ENCODE measurements at regions not wholly inside any gene's neighbourhood (a gene's known extent, or its start where the extent isn't known, plus 50 kb on each side); places are given as distances from the start of the nearest gene placed in this dataset.

DNA sequence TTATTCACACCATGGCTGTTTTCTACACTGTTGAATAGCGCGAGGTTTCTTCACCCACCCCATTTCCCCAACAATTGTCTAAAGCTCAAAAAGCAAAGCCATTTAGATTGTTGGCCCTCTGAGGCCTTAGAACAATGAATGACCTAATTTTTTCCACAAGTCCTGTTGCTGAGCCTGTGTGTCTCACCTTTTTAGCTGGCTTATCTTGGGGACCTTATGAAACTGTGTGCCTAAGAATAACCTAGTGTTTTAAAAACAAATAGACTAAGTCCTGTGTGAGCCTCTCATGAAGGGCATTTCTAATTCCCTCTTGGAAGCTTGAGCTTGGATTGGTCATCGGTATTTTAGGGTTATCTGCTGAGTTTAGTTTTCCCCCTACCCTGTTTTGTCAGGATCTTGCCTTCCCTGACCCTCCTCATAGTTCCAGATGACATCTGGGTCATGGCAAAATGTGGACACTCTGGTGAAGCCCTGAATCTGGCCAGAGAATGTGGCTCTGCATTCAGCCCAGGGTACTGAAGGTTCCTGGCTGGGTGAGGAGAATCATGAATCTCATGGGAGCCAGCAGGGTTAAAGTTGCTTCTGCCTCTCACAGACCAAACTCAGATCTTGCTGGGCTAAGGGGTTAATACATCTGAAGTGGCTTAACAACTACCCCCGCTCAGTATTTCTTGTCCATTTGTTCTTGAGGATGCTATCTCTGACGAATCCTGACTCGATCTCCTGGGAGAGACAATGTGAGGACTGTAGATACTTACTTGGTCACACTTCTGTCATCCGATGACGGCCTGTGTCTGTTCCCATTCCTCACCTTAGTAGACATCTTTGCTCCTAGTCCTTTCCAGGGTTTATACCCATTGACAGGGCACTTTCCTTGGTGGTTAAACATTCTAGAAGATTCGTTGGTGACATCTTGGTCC, 104.2 kb upstream of the MAP4K3 start:
- Mint-ChIP-seq H3K36me3 (ENCODE audit: low read depth) (no peaks in the 10 kb centered on the region), H3K9me3 (no peaks in the 10 kb centered on the region), H3K27ac (no peak overlapping the region), H3K4me1 (ENCODE audit: low read depth) (peaks cover 16% of the 10 kb centered on the region), H3K4me3 (no peak overlapping the region), H3K27me3 (ENCODE audit: low read depth) (no peaks in the 10 kb centered on the region)
- CTCF ChIA-PET = no interaction called here
- no peak for DNase-seq
- intact Hi-C loops (cut with micrococcal nuclease) = no loop called here

DNA sequence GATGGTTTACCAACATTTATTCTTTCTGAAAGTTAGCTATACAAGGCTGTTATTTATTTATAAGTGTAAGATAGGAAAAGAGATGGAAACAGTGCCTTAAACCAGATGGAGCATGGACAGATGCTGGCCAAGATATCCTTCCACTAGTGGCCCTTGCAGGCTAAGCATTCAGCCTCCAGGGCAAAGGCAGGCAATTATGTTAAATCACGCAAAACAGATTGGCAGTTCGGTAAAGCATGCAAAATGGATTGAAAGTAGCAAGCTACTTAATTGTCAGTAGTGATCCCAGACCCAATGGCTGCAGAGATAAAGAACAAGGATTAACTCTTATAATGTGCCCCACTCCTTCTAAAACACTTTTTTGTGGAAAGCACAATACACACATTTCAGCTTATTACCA, 105.4 kb upstream of the MAP4K3 start:
- no peaks in the 10 kb centered on the region for H3K9me3 Mint-ChIP-seq
- no peak overlapping the region for H3K27ac Mint-ChIP-seq
- H3K4me3 Mint-ChIP-seq = no peak overlapping the region
- no peaks in the 10 kb centered on the region for H3K36me3 Mint-ChIP-seq (ENCODE audit: low read depth)
- DNase-seq = no peak
- H3K27me3 Mint-ChIP-seq (ENCODE audit: low read depth) = peaks cover 4% of the 10 kb centered on the region
- intact Hi-C loops (cut with micrococcal nuclease) = no loop called here
- peaks cover 6% of the 10 kb centered on the region for H3K4me1 Mint-ChIP-seq (ENCODE audit: low read depth)
- CTCF ChIA-PET = no interaction called here

DNA sequence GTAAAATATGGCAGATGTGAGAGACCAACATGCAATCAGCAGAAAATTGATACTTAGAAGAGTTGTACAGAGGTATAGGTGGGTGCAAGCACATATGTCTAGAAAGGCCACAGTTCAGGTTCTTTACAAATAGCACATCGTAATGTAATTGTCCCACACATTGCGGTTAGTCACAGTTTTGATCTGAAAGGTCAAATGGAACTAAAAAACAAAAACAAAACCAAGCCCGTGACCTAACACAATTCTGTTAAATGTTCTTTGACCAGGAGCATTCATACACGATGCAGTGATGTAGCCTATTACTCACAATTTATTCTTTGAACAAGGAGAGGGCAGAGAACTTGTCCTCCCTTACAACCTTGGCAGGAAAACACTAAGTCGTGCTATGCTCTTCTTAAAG, 108.9 kb upstream of the MAP4K3 start:
- H3K9me3 Mint-ChIP-seq = no peaks in the 10 kb centered on the region
- H3K27ac Mint-ChIP-seq = no peak overlapping the region
- CTCF ChIA-PET = no interaction called here
- DNase-seq = no peak
- H3K4me1 Mint-ChIP-seq (ENCODE audit: low read depth) = no peaks in the 10 kb centered on the region
- H3K36me3 Mint-ChIP-seq (ENCODE audit: low read depth) = no peaks in the 10 kb centered on the region
- peaks cover 4% of the 10 kb centered on the region for H3K27me3 Mint-ChIP-seq (ENCODE audit: low read depth)
- intact Hi-C loops (cut with micrococcal nuclease) = no loop called here
- no peak overlapping the region for H3K4me3 Mint-ChIP-seq

DNA sequence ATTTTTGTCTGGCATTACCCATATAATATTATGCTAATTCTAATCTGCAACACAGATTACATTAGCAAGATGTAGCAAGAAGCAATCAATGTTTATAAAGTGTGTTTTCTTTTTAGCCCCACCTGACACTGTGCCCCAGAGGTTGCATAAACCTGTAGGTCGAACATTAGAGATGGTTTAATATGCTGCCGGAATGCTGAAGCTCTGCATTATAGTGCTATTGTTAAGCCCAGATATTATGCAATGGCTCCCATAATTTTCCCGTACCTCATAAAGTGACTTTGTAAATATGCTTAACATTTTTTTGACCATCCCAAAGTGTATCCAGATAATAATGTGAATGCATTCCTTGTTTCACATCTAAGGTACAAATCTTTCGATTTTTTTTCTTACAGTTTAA, 109.3 kb upstream of the MAP4K3 start:
- CTCF ChIA-PET = interaction anchor here (0.7 kb wide), 1 partner anchor 17 kb away, joined by 3 read pairs; no protein-coding TSS in a partner anchor
- no peaks in the 10 kb centered on the region for H3K36me3 Mint-ChIP-seq (ENCODE audit: low read depth)
- intact Hi-C loops (cut with micrococcal nuclease) = no loop called here
- H3K9me3 Mint-ChIP-seq = no peaks in the 10 kb centered on the region
- no peak for DNase-seq
- H3K4me1 Mint-ChIP-seq (ENCODE audit: low read depth) = no peaks in the 10 kb centered on the region
- H3K27me3 Mint-ChIP-seq (ENCODE audit: low read depth) = peaks cover 4% of the 10 kb centered on the region
- no peak overlapping the region for H3K27ac Mint-ChIP-seq
- H3K4me3 Mint-ChIP-seq = no peak overlapping the region

DNA sequence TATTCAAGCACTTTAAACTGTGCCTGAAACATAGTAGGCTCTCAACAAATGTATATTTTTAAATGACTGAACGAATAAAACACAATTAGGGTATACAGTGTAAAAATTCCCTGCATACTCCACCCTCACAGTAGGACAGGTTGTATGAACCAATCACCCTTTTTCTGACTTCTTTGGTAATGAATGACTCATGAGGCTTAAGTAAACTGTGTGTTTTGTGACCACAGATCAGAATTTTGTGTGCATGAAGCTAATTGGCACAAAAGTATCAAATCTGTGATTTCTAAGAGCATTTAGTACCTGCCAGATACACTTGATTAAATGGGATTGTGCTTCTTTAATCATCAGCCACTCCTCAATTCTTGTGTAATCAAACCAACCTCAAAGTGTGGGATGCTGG, 109.9 kb upstream of the MAP4K3 start:
- intact Hi-C loops (cut with micrococcal nuclease) = no loop called here

DNA sequence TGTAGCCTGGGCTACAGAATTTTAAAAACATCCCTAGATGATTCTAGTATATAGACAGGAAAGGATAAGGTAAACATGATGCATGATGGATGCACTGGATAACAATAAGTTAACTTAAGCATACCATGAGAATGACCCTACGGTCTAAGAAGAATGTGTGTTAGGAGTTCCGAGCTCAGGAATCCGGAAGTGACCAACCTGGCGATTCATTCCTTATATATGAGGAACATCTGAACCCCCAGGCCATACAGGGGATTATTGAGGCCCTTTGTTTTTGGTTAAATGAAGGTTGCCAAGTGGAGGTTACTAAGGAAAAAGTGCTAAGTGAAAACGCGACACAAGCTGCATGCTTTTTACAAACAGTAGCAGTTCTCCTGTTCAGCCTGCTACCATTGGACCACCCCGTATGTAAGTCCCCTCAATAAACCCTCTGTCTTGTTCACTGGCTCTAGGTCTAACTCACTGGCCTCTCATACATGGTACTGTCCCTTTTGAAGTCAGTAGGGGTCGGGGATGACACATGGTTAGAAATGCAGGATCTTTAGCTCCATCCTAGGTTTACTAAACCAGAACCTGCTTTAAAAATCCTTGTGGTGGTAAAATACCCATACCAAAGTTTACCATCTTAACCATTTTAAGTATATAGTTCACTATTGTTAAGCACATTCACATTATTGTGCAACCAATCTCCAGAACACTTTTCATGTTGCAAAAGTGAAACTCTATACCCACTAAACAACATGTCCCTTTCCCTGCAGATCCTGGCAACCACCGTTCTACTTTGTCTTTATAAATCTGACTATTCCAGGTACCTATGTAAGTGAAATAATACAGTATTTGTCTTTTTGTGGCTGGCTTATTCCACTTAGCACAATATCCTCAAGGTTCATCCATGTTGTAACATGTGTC, 111.0 kb upstream of the MAP4K3 start:
- CTCF ChIA-PET = no interaction called here
- Mint-ChIP-seq H3K9me3 (no peaks in the 10 kb centered on the region), H3K4me1 (ENCODE audit: low read depth) (no peaks in the 10 kb centered on the region), H3K4me3 (no peak overlapping the region), H3K36me3 (ENCODE audit: low read depth) (no peaks in the 10 kb centered on the region), H3K27ac (no peak overlapping the region), H3K27me3 (ENCODE audit: low read depth) (peaks cover 4% of the 10 kb centered on the region)
- intact Hi-C loops (cut with micrococcal nuclease) = no loop called here
- DNase-seq = no peak

More for the DNA sequence above, 109.9 kb upstream of the MAP4K3 start:
- peaks cover 4% of the 10 kb centered on the region for H3K27me3 Mint-ChIP-seq (ENCODE audit: low read depth)
- CTCF ChIA-PET = interaction anchor here (0.7 kb wide), 1 partner anchor 16 kb away, joined by 3 read pairs; no protein-coding TSS in a partner anchor
- H3K9me3 Mint-ChIP-seq = no peaks in the 10 kb centered on the region
- H3K36me3 Mint-ChIP-seq (ENCODE audit: low read depth) = no peaks in the 10 kb centered on the region
- H3K27ac Mint-ChIP-seq = no peak overlapping the region
- no peak overlapping the region for H3K4me3 Mint-ChIP-seq
- H3K4me1 Mint-ChIP-seq (ENCODE audit: low read depth) = no peaks in the 10 kb centered on the region
- no peak for DNase-seq

DNA sequence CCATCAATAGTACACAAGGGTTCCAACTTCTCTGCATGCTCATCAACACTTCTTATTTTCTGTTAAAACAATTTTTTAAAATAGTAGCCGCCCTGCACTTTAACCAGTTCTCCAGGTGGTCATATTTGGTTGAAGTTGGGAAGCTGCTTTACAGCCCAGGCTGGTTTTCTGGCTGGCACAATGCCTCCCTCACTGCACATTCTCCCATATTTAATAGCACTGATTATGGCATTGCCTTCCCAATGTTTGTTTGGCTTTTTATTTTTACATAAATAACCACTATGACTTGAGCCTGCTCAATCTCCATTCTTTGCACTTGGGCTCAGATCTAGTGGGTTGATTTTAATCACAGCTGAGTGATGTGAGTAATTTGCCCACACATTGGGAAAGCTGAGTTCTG, 111.9 kb upstream of the MAP4K3 start:
- Mint-ChIP-seq H3K27ac (no peak overlapping the region), H3K36me3 (ENCODE audit: low read depth) (no peaks in the 10 kb centered on the region), H3K9me3 (no peaks in the 10 kb centered on the region), H3K4me1 (ENCODE audit: low read depth) (no peaks in the 10 kb centered on the region), H3K27me3 (ENCODE audit: low read depth) (peaks cover 4% of the 10 kb centered on the region), H3K4me3 (no peak overlapping the region)
- DNase-seq = no peak
- intact Hi-C loops (cut with micrococcal nuclease) = no loop called here
- CTCF ChIA-PET = no interaction called here

DNA sequence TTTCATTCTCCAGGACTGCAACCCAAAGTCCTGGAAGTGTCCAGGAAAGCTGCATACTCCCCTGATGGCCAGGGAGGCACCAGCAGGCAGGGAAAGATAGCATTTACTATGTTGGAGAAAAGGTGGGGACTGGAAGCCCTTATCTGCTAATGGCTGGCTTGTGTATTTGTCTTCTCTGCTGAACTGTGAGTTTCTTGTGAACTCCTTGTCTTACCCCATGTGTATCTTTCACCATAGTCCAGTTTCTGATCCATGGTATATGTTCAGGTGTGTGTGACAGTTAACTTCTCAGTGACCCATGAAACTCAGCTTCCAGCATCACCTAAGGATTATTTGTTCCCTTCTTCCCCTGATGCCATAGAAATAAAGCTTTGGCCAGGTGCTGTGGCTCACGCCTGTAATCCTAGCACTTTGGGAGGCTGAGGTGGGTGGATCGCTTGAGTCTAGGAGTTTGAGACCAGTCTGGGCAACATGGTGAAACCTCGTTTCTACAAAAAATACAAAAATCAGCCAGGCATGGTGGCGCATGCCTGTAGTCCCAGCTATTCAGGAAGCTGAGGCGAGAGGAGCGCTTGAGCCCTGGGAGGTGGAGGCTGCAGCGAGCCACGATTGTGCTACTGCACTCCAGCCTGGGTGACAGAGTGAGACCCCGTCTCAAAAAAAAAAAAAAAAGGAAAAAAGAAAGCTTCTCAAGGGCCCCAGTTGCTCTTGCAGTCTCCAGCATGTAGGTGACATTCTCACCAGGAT, 112.8 kb upstream of the MAP4K3 start:
- no peak overlapping the region for H3K4me3 Mint-ChIP-seq
- no peaks in the 10 kb centered on the region for H3K36me3 Mint-ChIP-seq (ENCODE audit: low read depth)
- no peaks in the 10 kb centered on the region for H3K9me3 Mint-ChIP-seq
- intact Hi-C loops (cut with micrococcal nuclease) = no loop called here
- CTCF ChIA-PET = no interaction called here
- DNase-seq = no peak
- H3K27me3 Mint-ChIP-seq (ENCODE audit: low read depth) = peaks cover 4% of the 10 kb centered on the region
- H3K27ac Mint-ChIP-seq = no peak overlapping the region
- no peaks in the 10 kb centered on the region for H3K4me1 Mint-ChIP-seq (ENCODE audit: low read depth)

DNA sequence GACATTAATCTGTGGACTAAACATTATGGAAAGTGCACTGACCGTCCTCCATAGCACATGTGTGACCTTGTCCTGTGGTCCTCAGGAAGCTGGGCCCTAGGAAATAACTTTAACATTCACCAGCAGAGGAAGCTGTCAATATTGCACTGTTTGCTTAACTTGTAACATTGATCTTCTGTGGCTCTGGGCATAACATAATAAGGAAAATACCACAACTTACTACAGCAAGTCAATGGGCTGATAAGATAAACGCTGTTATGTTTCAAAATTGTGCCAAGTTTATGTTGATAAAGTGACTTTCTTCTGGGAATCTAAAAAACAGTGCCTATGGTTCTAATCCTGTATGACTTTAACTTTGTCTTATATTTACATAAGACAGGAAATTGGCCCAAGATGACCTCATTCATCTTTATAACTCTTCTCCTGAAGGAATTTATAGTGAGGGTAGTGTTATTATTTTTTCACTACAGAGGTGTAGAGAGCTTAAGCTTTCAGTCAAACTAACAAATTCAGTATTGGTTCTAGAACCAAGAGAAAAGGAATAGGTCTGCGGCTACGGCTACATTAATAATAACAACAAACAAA, 113.7 kb upstream of the MAP4K3 start:
- DNase-seq = no peak
- Mint-ChIP-seq H3K9me3 (no peaks in the 10 kb centered on the region), H3K27ac (no peak overlapping the region), H3K4me3 (no peak overlapping the region), H3K36me3 (ENCODE audit: low read depth) (no peaks in the 10 kb centered on the region), H3K27me3 (ENCODE audit: low read depth) (peaks cover 4% of the 10 kb centered on the region), H3K4me1 (ENCODE audit: low read depth) (no peaks in the 10 kb centered on the region)
- CTCF ChIA-PET = no interaction called here
- intact Hi-C loops (cut with micrococcal nuclease) = no loop called here

DNA sequence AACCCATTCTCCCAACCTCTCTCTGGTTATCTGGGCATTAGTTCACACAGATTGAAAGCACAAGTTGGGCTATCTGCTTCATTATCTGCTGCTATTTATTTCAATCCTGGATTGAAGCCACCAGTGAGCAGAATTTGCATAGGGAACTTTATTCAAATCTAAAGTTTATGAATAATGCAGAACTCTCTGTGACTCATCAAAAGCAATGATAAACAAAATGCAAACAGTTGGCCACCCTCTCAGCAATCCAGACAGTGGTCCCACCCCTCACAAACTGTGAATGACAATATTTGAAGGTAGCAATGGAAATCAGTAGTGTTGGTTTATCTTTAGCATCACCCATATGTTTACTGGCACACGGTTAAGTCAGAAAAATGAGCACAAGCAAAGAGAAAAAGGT, 106.8 kb upstream of the TMEM178A start:
- Mint-ChIP-seq H3K27ac (no peak overlapping the region), H3K4me3 (no peak overlapping the region), H3K27me3 (ENCODE audit: low read depth) (peaks cover 2% of the 10 kb centered on the region), H3K36me3 (ENCODE audit: low read depth) (no peaks in the 10 kb centered on the region), H3K4me1 (ENCODE audit: low read depth) (no peaks in the 10 kb centered on the region), H3K9me3 (peaks cover 13% of the 10 kb centered on the region)
- intact Hi-C loops (cut with micrococcal nuclease) = no loop called here
- CTCF ChIA-PET = no interaction called here
- no peak for DNase-seq

DNA sequence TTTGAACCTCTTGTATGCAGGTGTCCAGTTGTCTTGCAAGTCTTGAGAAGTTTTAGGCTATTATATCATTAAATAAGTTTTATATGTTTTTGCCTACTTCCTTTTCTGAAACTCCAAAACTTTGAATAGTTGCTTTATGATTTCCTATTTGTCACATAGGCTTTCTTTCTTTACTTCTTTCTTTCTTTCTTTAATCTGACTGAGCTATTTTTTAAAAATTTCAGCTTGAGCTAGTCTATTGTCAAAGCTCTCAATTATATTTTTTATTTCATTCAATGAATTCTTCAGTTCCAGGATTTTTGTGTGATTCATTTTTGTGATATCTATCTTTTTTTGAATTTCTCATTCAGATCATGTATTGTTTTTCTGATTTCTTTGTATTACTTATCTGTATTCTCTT, 102.1 kb upstream of the TMEM178A start:
- Mint-ChIP-seq H3K27me3 (ENCODE audit: low read depth) (no peaks in the 10 kb centered on the region), H3K9me3 (peaks cover 19% of the 10 kb centered on the region), H3K4me1 (ENCODE audit: low read depth) (no peaks in the 10 kb centered on the region), H3K27ac (no peak overlapping the region), H3K36me3 (ENCODE audit: low read depth) (peaks cover 2% of the 10 kb centered on the region), H3K4me3 (no peak overlapping the region)
- intact Hi-C loops (cut with micrococcal nuclease) = no loop called here
- no peak for DNase-seq
- CTCF ChIA-PET = no interaction called here

DNA sequence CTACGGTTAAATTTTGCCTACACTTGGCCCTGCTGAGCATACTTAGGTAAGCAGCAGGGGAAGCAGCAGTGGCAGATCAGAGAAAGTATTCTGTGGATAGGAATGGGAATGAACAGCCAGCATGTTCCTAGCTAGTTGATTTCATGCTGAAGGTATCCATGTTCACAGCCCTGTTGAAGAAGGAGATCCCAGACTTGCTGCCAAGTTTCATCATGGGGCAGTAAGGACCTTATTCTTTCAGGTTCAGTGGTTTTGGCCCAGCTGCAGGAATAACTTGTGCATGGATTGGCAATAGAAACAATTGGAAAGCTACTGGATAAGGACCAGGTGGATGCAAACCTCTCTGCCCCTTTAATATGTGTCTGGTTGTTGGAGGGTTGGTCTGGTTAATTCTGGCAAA, 98.2 kb upstream of the TMEM178A start:
- no peak overlapping the region for H3K27ac Mint-ChIP-seq

More for the DNA sequence above, 98.2 kb upstream of the TMEM178A start:
- Mint-ChIP-seq H3K36me3 (ENCODE audit: low read depth) (peaks cover 2% of the 10 kb centered on the region), H3K27me3 (ENCODE audit: low read depth) (no peaks in the 10 kb centered on the region), H3K4me3 (no peak overlapping the region), H3K4me1 (ENCODE audit: low read depth) (no peaks in the 10 kb centered on the region), H3K9me3 (peaks cover 16% of the 10 kb centered on the region)
- DNase-seq = no peak
- intact Hi-C loops (cut with micrococcal nuclease) = no loop called here
- CTCF ChIA-PET = interaction anchor here (0.6 kb wide), 1 partner anchor 461 kb away, joined by 6 read pairs; no protein-coding TSS in a partner anchor

Data from activated naive CD4-positive, alpha-beta T cell treated with anti-CD3 and anti-CD28 coated beads for 36 hours (primary cell).